Parathyroid adenoma (tissue), 2 donors: ENCODE measurements at regions not wholly inside any gene's neighbourhood (a gene's known extent, or its start where the extent isn't known, plus 50 kb on each side); places are given as distances from the start of the nearest gene placed in this dataset.

ENCODE experiments used
- H2AFZ ChIP-seq: fragments of 300-600 bp; sonication (generic); one replicate; pipeline ENCODE4 v1.7.0; 2017; ENCODE audit warnings: antibody characterized with exemption, mild to moderate bottlenecking
- H3K27ac ChIP-seq: fragments of 300-600 bp; sonication (generic); one replicate; pipeline ENCODE4 v1.7.0; 2017
- H3K27me3 ChIP-seq: fragments of 300-600 bp; sonication (generic); one replicate; pipeline ENCODE4 v1.7.0; 2017; ENCODE audit warnings: low read length; ENCODE audit not compliant: control insufficient read depth, insufficient read depth
- H3K36me3 ChIP-seq: fragments of 300-600 bp; sonication (generic); one replicate; pipeline ENCODE4 v1.7.0; 2017; ENCODE audit warnings: low read length; ENCODE audit not compliant: control insufficient read depth, insufficient read depth
- H3K4me1 ChIP-seq: fragments of 300-600 bp; sonication (generic); one replicate; pipeline ENCODE4 v1.7.0; 2017; ENCODE audit warnings: control low read depth
- H3K4me2 ChIP-seq: fragments of 300-600 bp; sonication (generic); one replicate; pipeline ENCODE4 v1.7.0; 2017; ENCODE audit warnings: low read length
- H3K4me3 ChIP-seq: fragments of 300-600 bp; sonication (generic); one replicate; pipeline ENCODE4 v1.7.0; 2017; ENCODE audit warnings: low read depth, low read length
- H3K79me2 ChIP-seq: fragments of 300-600 bp; sonication (generic); one replicate; pipeline ENCODE4 v1.7.0; 2017; ENCODE audit warnings: control low read depth
- H3K9ac ChIP-seq: fragments of 300-600 bp; sonication (generic); one replicate; pipeline ENCODE4 v1.7.0; 2017; ENCODE audit warnings: mild to moderate bottlenecking
- H3K9me3 ChIP-seq: fragments of 300-600 bp; sonication (generic); one replicate; pipeline ENCODE4 v1.7.0; 2017; ENCODE audit warnings: low read length; ENCODE audit not compliant: control insufficient read depth
- TF ChIP-seq, protein P1 (sequence below): fragments of 300-600 bp; sonication (generic); IDR thresholded peaks from one replicate; pipeline ENCODE4 v1.7.0; 2017; ENCODE audit warnings: antibody characterized with exemption, mild to moderate bottlenecking
- donor health status: primary hyperparathyroidism.

DNA sequence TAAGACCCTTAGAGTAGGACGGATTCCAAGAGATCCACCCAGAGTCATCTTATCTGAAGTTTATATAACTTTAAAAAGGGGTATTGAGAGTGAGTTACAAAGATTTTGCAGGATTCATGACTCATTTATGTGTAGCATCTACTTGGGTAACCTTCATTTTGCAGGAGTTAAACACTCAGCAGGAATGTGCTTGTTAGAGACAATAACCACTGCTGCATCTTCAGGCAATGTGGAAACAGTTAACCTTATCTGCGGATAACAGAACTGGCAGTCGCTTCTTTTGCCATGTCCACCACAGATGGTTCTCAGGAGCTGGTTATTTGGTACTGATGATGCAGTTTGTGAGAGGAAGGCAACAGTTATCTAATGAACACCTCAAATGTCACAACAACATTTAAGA lies 417.9 kb upstream of the DDI1 start:
- H3K27ac ChIP-seq: no peak overlapping the region
- TF ChIP-seq, protein P1, sequence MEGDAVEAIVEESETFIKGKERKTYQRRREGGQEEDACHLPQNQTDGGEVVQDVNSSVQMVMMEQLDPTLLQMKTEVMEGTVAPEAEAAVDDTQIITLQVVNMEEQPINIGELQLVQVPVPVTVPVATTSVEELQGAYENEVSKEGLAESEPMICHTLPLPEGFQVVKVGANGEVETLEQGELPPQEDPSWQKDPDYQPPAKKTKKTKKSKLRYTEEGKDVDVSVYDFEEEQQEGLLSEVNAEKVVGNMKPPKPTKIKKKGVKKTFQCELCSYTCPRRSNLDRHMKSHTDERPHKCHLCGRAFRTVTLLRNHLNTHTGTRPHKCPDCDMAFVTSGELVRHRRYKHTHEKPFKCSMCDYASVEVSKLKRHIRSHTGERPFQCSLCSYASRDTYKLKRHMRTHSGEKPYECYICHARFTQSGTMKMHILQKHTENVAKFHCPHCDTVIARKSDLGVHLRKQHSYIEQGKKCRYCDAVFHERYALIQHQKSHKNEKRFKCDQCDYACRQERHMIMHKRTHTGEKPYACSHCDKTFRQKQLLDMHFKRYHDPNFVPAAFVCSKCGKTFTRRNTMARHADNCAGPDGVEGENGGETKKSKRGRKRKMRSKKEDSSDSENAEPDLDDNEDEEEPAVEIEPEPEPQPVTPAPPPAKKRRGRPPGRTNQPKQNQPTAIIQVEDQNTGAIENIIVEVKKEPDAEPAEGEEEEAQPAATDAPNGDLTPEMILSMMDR: no peak
- H3K79me2 ChIP-seq: no peaks in the 10 kb centered on the region
- no peak overlapping the region for H3K4me3 ChIP-seq
- no peaks in the 10 kb centered on the region for H3K9me3 ChIP-seq
- no peak overlapping the region for H3K4me2 ChIP-seq
- no peaks in the 10 kb centered on the region for H3K27me3 ChIP-seq
- no peaks in the 10 kb centered on the region for H3K36me3 ChIP-seq
- no peaks in the 10 kb centered on the region for H3K4me1 ChIP-seq
- H3K9ac ChIP-seq: no peak overlapping the region
- H2AFZ ChIP-seq: no peak overlapping the region

DNA sequence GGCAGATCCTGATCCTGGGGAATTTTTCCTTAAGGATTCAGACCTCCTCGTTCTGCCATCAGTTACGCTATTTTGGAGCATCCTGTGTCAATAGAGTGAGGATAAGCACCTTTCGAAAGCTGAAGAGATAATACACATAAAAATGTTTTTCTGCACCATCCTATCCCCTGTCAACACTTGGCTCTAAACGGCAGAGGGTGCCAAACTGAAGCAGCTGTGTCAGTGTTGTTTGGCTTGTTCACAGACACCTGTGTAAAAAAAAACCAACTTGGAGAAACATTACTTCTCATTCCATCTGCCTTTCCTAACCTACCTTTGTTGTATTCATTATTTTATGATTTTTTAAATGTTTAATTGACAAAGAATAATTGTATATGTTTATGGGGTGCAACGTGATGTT lies 417.0 kb upstream of the DDI1 start:
- Histone ChIP-seq H3K27ac (no peak overlapping the region), H3K79me2 (no peaks in the 10 kb centered on the region), H3K4me1 (no peaks in the 10 kb centered on the region), H3K27me3 (no peaks in the 10 kb centered on the region), H3K9me3 (no peaks in the 10 kb centered on the region), H3K4me2 (no peak overlapping the region), H3K4me3 (no peak overlapping the region), H3K36me3 (no peaks in the 10 kb centered on the region), H2AFZ (no peak overlapping the region), H3K9ac (no peak overlapping the region)
- TF ChIP-seq, protein P1: no peak

DNA sequence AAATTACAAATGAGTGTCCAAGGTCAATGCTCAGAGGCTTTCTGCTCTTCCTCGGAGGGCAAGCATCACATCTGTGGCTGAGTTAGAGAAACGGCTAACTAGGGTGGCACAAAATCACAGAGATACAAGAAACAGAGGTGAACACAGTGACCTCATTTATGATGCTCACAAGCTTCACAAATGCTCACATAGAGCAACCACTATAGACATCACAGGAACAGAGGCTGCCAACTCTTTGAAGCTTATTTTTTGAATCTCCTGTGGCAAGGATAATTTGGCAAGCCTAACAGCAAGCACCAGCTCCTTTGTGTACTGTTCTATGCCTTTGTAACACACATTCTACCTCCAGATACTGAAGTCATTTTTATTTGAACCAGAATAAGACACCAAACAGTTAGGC lies 416.5 kb upstream of the DDI1 start:
- Histone ChIP-seq H3K27ac (no peak overlapping the region), H3K9ac (no peak overlapping the region), H3K4me2 (no peak overlapping the region), H3K27me3 (no peaks in the 10 kb centered on the region), H3K4me3 (no peak overlapping the region), H3K9me3 (no peaks in the 10 kb centered on the region), H3K4me1 (no peaks in the 10 kb centered on the region), H2AFZ (no peak overlapping the region), H3K36me3 (no peaks in the 10 kb centered on the region), H3K79me2 (no peaks in the 10 kb centered on the region)
- TF ChIP-seq, protein P1: no peak

DNA sequence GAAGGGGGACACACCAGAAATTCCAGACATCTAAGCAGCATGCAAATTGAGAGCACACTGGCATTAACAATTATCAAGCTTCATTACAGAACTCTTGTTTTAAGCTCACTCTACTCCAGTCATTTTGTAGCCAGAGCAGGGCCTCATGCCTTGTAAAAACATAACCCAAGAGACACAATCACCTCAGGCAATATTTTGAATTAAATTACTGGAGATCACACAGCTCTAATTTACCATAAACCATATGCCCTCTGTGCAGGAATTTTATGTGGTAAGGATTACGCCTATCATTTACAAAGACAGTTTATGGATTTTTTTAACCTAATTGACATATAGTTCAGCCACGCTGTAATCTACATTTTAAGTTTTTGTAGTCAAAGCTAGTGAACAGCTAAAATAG lies 414.1 kb upstream of the DDI1 start:
- H3K4me3 ChIP-seq: no peak overlapping the region
- no peaks in the 10 kb centered on the region for H3K4me1 ChIP-seq
- no peaks in the 10 kb centered on the region for H3K79me2 ChIP-seq
- no peaks in the 10 kb centered on the region for H3K36me3 ChIP-seq
- H3K9ac ChIP-seq: no peak overlapping the region
- no peak overlapping the region for H2AFZ ChIP-seq
- TF ChIP-seq, protein P1: no peak
- H3K9me3 ChIP-seq: no peaks in the 10 kb centered on the region
- H3K4me2 ChIP-seq: no peak overlapping the region
- no peak overlapping the region for H3K27ac ChIP-seq
- H3K27me3 ChIP-seq: no peaks in the 10 kb centered on the region

DNA sequence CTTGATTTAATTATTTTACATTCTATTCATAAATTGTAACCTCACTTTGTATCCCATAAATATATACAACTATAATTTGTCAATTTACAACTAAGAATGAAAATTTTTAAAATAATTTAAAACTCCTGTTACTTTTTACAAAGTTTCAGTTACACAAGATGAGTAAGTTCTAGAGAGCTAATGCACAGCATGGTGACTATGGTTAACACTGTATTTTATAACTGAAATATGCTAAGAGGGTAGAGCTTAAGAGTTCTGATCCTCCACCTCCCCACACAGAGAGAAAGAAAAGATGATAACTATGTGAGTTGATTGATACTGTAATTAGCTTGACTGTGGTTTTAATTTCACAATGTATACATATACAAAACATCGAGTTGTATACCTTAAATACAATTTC lies 412.5 kb upstream of the DDI1 start:
- H3K36me3 ChIP-seq: no peaks in the 10 kb centered on the region
- no peak overlapping the region for H2AFZ ChIP-seq
- no peaks in the 10 kb centered on the region for H3K9me3 ChIP-seq
- TF ChIP-seq, protein P1: no peak
- no peak overlapping the region for H3K4me2 ChIP-seq
- no peaks in the 10 kb centered on the region for H3K79me2 ChIP-seq
- no peak overlapping the region for H3K27ac ChIP-seq
- no peak overlapping the region for H3K4me3 ChIP-seq
- no peaks in the 10 kb centered on the region for H3K27me3 ChIP-seq
- H3K9ac ChIP-seq: no peak overlapping the region
- no peaks in the 10 kb centered on the region for H3K4me1 ChIP-seq
